OCI-LY7 (cell line): ENCODE measurements at regions not wholly inside any gene's neighbourhood (a gene's known extent, or its start where the extent isn't known, plus 50 kb on each side); places are given as distances from the start of the nearest gene placed in this dataset.

Source experiments
- BruUV-seq: library from RNA; stranded (reverse); fragments of 400-500 nt; replicated peaks from 2 replicates; lab custom pipeline; 2021; lab: Mats Ljungman, UMichigan
- CTCF ChIA-PET: fragments of 300-600 bp; sonication (Branson Sonifier 250); formaldehyde crosslinking; loops from one replicate; lab custom pipeline; 2022; ENCODE audit warnings: antibody characterized with exemption; ENCODE audit not compliant: unreplicated experiment; lab: Charles Lee
- POLR2A ChIA-PET: fragments of 300-600 bp; sonication (Branson Sonifier 250); formaldehyde crosslinking; loops from one replicate; lab custom pipeline; 2022; ENCODE audit warnings: antibody characterized with exemption; lab: Charles Lee
- DNase-seq: peaks from one replicate; pipeline ENCODE4 v3.0.0-alpha.2; 2015; ENCODE audit warnings: low spot score
- H2AFZ ChIP-seq: fragments of 200-600 bp; sonication (generic), shearing (Covaris generic); 2 replicates; pipeline ENCODE4 v1.6.1; 2014; ENCODE audit warnings: mild to moderate bottlenecking, antibody characterized with exemption, low read length, moderate library complexity
- H3K27ac ChIP-seq: fragments of 200-600 bp; sonication (generic); 2 replicates; pipeline ENCODE4 v1.5.1; 2014; ENCODE audit warnings: mixed run types, low read depth, mild to moderate bottlenecking, moderate library complexity, low read length, inconsistent platforms; ENCODE audit not compliant: poor library complexity, severe bottlenecking
- H3K36me3 ChIP-seq: fragments of 200-600 bp; sonication (generic); 2 replicates; pipeline ENCODE4 v1.6.1; 2014; ENCODE audit warnings: mild to moderate bottlenecking, antibody characterized with exemption, low read length, moderate library complexity, mixed read lengths; ENCODE audit not compliant: insufficient read depth
- H3K4me1 ChIP-seq: fragments of 200-600 bp; sonication (generic); 2 replicates; pipeline ENCODE4 v1.5.1; 2014; ENCODE audit warnings: mild to moderate bottlenecking, low read length; ENCODE audit not compliant: insufficient read depth, poor library complexity, severe bottlenecking
- H3K4me2 ChIP-seq: fragments of 200-600 bp; sonication (generic); 2 replicates; pipeline ENCODE4 v1.6.1; 2014; ENCODE audit warnings: mild to moderate bottlenecking, low read length
- H3K4me3 ChIP-seq: fragments of 200-600 bp; sonication (generic); 2 replicates; pipeline ENCODE4 v1.5.1; 2014; ENCODE audit warnings: mild to moderate bottlenecking, low read depth, low read length; ENCODE audit not compliant: poor library complexity, severe bottlenecking
- H3K79me2 ChIP-seq: fragments of 200-600 bp; sonication (generic); 2 replicates; pipeline ENCODE4 v1.6.1; 2016; ENCODE audit warnings: low read depth, mild to moderate bottlenecking, low read length, moderate library complexity, mixed read lengths; ENCODE audit not compliant: insufficient read depth
- H3K9me2 ChIP-seq: fragments of 200-600 bp; sonication (generic); 2 replicates; pipeline ENCODE4 v1.6.1; 2016; ENCODE audit warnings: mild to moderate bottlenecking, low read length, mixed read lengths; ENCODE audit not compliant: insufficient read depth
- H3K9me3 ChIP-seq: fragments of 200-600 bp; sonication (generic); 2 replicates; pipeline ENCODE4 v1.6.1; 2014; ENCODE audit warnings: mild to moderate bottlenecking, mixed run types, low read length, mixed read lengths
- H4K20me1 ChIP-seq: fragments of 200-600 bp; sonication (generic); 2 replicates; pipeline ENCODE4 v1.6.1; 2014; ENCODE audit warnings: mild to moderate bottlenecking, antibody characterized with exemption, low read length, moderate library complexity, mixed read lengths; ENCODE audit not compliant: insufficient read depth
- CTCF ChIP-seq: fragments of 200-600 bp; sonication (generic); conservative IDR thresholded peaks from 2 replicates; pipeline ENCODE4 v1.5.1; 2014; ENCODE audit warnings: mild to moderate bottlenecking, antibody characterized with exemption, low read length, moderate library complexity, mixed read lengths
- EZH2phosphoT487 ChIP-seq: fragments of 200-600 bp; sonication (generic); IDR thresholded peaks from 2 replicates; pipeline ENCODE4 v1.6.1; 2018; ENCODE audit warnings: low read depth, borderline replicate concordance, mild to moderate bottlenecking, mixed run types, antibody characterized with exemption, low read length, moderate library complexity, mixed read lengths
- intact Hi-C: fragments of 100-400 bp; cut with micrococcal nuclease; formaldehyde crosslinking; loops from one replicate; pipeline ENCODE4 v1.10.0; 2022; ENCODE audit not compliant: unreplicated experiment

GRCh38 chr6:93970684-93971083 lies 551.3 kb upstream of the EPHA7 start:
- CTCF ChIA-PET = no interaction called here
- Histone ChIP-seq H3K4me2 (no peak overlapping the region), H3K9me2 (no peaks in the 10 kb centered on the region), H2AFZ (no peak overlapping the region), H3K36me3 (no peaks in the 10 kb centered on the region), H3K4me1 (no peaks in the 10 kb centered on the region), H3K4me3 (no peak overlapping the region), H3K79me2 (no peaks in the 10 kb centered on the region), H4K20me1 (no peaks in the 10 kb centered on the region), H3K27ac (no peak overlapping the region), H3K9me3 (no peaks in the 10 kb centered on the region)
- DNase-seq = no peak
- intact Hi-C loops = no loop called here
- POLR2A ChIA-PET = no interaction called here
- no TSS peak for BruUV-seq
- no peak for TF ChIP-seq EZH2phosphoT487
- no peak for TF ChIP-seq CTCF

- intact Hi-C loops = no loop called here
- no peak for TF ChIP-seq EZH2phosphoT487
- no peak for TF ChIP-seq CTCF
- Histone ChIP-seq H4K20me1 (no peaks in the 10 kb centered on the region), H3K36me3 (no peaks in the 10 kb centered on the region), H3K79me2 (no peaks in the 10 kb centered on the region), H3K27ac (no peak overlapping the region), H3K9me3 (no peaks in the 10 kb centered on the region), H3K9me2 (no peaks in the 10 kb centered on the region), H3K4me3 (no peak overlapping the region), H3K4me2 (no peak overlapping the region), H3K4me1 (no peaks in the 10 kb centered on the region), H2AFZ (no peak overlapping the region)
- ChIA-PET CTCF (no interaction called here), POLR2A (no interaction called here)
- BruUV-seq = no TSS peak
- no peak for DNase-seq
Measured at GRCh38 chr6:93968126-93968525, 548.8 kb upstream of the EPHA7 start.

GRCh38 chr6:93964926-93965325 lies 545.6 kb upstream of the EPHA7 start:
- BruUV-seq = no TSS peak
- Histone ChIP-seq H2AFZ (no peak overlapping the region), H3K9me3 (no peaks in the 10 kb centered on the region), H3K36me3 (no peaks in the 10 kb centered on the region), H4K20me1 (no peaks in the 10 kb centered on the region), H3K4me2 (no peak overlapping the region), H3K79me2 (no peaks in the 10 kb centered on the region), H3K4me1 (no peaks in the 10 kb centered on the region), H3K4me3 (no peak overlapping the region), H3K27ac (no peak overlapping the region), H3K9me2 (no peaks in the 10 kb centered on the region)
- ChIA-PET CTCF (no interaction called here), POLR2A (no interaction called here)
- TF ChIP-seq CTCF (no peak), EZH2phosphoT487 (no peak)
- intact Hi-C loops = no loop called here
- no peak for DNase-seq
